Fibroblast of the aortic adventitia (primary cell): ENCODE measurements at regions not wholly inside any gene's neighbourhood (a gene's known extent, or its start where the extent isn't known, plus 50 kb on each side); places are given as distances from the start of the nearest gene placed in this dataset.

ENCODE experiments used
- DNase-seq: peaks from one replicate; pipeline ENCODE4 v3.0.0-alpha.2; 2010; ENCODE audit warnings: low read depth
- H3K4me3 ChIP-seq: 2 replicates; pipeline ENCODE4 v1.5.1; 2011; ENCODE audit warnings: low read depth, mild to moderate bottlenecking, control low read depth, low read length, moderate library complexity
- CTCF ChIP-seq: IDR thresholded peaks from 2 replicates; pipeline ENCODE4 v1.5.1; 2011; ENCODE audit warnings: mild to moderate bottlenecking, low read length, control low read depth, inconsistent platforms; ENCODE audit not compliant: insufficient read depth

- no peak overlapping the region for H3K4me3 ChIP-seq
- DNase-seq, result peak; percentile 79
- TF ChIP-seq CTCF, result peak; percentile 74
Measured at GRCh38 chr12:58346032-58346632, 404.8 kb downstream of the ATP23 start.

- TF ChIP-seq CTCF, result no peak
- DNase-seq, result no peak
- H3K4me3 ChIP-seq, result no peak overlapping the region
Measured at GRCh38 chr12:58347188-58347587, 405.8 kb downstream of the ATP23 start.

GRCh38 chr12:58347691-58348090 is 406.3 kb downstream of the ATP23 start:
- no peak for DNase-seq
- no peak for TF ChIP-seq CTCF
- no peak overlapping the region for H3K4me3 ChIP-seq

GRCh38 chr12:58349161-58349560 is 407.8 kb downstream of the ATP23 start:
- DNase-seq, result peak; percentile 33
- no peak for TF ChIP-seq CTCF

GRCh38 chr12:58356794-58357193 is 415.4 kb downstream of the ATP23 start:
- no peak for DNase-seq
- H3K4me3 ChIP-seq, result no peak overlapping the region
- no peak for TF ChIP-seq CTCF

More at GRCh38 chr12:58349161-58349560, 407.8 kb downstream of the ATP23 start:
- no peak overlapping the region for H3K4me3 ChIP-seq

GRCh38 chr12:58357511-58357910 is 416.1 kb downstream of the ATP23 start:
- DNase-seq, result no peak
- no peak for TF ChIP-seq CTCF
- no peak overlapping the region for H3K4me3 ChIP-seq

- no peak overlapping the region for H3K4me3 ChIP-seq
- DNase-seq, result no peak
- no peak for TF ChIP-seq CTCF
Measured at GRCh38 chr12:58358369-58358768, 417.0 kb downstream of the ATP23 start.
